Head of caudate nucleus (tissue), 42 donors: ENCODE measurements at regions not wholly inside any gene's neighbourhood (a gene's known extent, or its start where the extent isn't known, plus 50 kb on each side); places are given as distances from the start of the nearest gene placed in this dataset.
A peak's percentile ranks its signal among the peaks of the same experiment; 100 is the strongest.

Experiments used
- DNase-seq, 42 donors: peaks; one replicate each; pipeline versions ENCODE4 v3.0.0 to v3.0.0-alpha.2; 2020 to 2021; ENCODE audit warnings: mixed read lengths in 7 of 42
- intact Hi-C: fragments of 100-400 bp; cut with DNase I; formaldehyde crosslinking; loops from one replicate; pipeline ENCODE4 v1.15.0; 2022

DNA sequence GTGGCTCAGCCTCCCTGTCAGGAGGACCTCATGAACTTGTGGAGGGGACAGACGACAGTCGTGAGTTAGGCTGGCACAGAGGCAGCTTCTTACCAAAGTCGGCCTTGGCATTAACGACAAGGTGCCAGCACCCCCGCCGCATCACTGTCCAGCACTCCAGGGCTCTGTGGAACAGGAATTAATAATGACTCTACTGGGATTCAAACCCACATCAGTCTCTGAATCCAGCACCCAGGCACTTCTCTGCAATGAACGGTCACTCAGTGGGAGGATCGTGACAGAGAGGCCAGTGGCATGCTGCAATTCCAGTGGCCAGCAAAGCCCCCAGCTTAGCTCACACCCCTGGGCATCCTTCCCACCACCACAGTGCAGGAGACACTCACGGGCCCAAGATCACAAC is 263.3 kb upstream of the ADAMTS16 start:
- intact Hi-C loops, result loop anchor here (5.0 kb wide), 1 partner anchor 545 kb away; the partner anchor contains the start of gene ICE1

DNA sequence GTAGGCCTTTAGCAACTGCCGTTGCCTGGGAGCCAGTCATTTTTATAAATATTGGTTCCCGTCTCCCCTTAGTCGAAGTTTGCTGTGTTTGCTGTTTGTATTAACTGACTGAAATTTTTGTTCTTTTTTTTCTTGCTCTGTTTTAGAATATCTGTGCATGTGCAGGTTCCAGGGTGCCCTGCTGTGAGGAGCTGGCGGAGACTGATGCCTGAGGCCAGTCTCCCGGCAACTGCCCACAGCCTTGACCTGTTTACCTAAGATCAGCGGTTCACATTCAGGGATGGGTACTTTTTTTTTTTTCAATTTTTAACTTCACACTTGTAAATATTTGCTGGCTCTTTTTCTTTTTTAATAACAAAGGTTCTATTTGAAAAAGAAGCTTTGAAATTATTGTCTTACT is 262.6 kb upstream of the ADAMTS16 start:
- intact Hi-C loops, result loop anchor here (5.0 kb wide), 1 partner anchor 545 kb away; the partner anchor contains the start of gene ICE1
- peak in 2 of 42 donors; percentile 36 to 39 for DNase-seq

More for the DNA sequence above, 263.3 kb upstream of the ADAMTS16 start:
- DNase-seq, result peak in 1 of 42 donors; percentile 27

DNA sequence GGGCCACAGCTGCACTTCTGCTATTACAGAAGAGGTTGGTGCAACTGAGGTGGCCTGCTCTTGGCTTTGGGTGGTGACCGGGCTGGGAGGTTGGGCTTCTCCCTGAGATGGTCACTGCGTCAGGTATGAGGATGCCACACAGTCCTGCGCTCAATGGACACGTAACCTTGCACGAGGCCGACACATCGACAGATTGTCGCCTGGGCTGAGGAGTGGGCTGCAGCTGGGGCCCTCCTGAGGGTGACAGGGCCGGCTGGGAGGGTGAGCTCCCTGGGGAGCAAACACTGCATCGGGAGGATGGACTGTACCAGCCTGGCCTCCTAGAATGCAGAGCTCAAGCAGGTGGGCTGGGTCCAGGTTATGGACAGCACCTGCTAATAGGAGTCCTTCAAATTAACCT is 261.1 kb upstream of the ADAMTS16 start:
- intact Hi-C loops, result loop anchor here (5.0 kb wide), 1 partner anchor 543 kb away; the partner anchor contains the start of gene ICE1
- DNase-seq, result peak in 2 of 42 donors; percentile 29 to 37

DNA sequence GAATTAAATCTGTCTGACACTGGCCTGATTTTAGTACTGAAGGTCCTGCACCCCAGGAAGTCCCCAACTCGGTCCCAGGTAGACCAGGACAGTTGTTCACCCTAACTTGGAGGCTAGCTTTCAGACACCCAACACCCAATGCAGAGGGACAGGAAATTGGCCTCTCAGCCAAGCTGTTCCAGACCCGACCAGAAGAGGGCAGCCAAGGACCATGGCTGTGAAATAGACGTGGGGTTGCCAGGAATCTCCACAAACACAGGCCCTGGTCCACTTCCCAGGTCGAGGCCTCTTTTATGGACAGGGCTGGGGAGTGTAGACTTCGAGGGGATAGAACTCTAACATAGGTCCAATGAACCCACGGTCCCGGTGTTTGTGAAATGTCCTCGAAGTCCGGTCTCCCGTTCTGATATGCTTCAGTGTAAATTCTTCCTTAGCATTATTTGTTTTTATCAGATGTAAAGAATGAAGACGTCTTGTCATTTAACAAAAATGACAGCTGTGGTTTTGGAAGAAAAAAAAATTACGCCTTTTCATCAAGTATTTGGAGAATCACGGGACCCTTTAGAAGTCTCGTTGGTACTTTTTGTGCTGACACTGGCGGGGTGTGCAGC is 260.3 kb upstream of the ADAMTS16 start:
- peak; percentile 41 to 92 (median 84) for DNase-seq
- intact Hi-C loops, result loop anchor here (2.0 to 5.0 kb wide), 2 partner anchors 63 to 543 kb away; partner anchors contain the start of gene ICE1

DNA sequence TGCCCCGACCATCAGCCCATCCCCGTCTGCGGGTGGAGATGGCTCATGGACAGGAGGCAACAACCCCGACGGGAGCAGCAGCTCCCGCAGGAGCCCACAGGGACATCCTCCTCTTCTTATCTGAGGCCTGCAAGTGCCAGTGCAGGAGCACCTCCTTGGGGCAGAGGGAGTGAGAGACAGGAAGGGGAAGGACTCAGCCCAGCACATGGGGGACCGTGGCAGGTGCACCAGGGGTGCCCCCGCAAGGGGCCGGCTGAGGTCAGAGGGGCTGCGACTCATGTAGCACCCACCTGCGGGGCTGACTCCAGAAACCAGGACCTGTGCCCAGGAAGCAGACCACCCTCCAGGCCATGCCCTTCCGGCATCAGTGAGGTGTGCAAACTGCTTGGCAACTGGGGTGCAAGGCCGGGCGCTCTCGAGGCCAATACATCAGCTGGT is 259.8 kb upstream of the ADAMTS16 start:
- DNase-seq, result peak in 1 of 42 donors; percentile 34
- intact Hi-C loops, result loop anchor here (2.0 kb wide), 1 partner anchor 62 kb away; no protein-coding TSS in a partner anchor

DNA sequence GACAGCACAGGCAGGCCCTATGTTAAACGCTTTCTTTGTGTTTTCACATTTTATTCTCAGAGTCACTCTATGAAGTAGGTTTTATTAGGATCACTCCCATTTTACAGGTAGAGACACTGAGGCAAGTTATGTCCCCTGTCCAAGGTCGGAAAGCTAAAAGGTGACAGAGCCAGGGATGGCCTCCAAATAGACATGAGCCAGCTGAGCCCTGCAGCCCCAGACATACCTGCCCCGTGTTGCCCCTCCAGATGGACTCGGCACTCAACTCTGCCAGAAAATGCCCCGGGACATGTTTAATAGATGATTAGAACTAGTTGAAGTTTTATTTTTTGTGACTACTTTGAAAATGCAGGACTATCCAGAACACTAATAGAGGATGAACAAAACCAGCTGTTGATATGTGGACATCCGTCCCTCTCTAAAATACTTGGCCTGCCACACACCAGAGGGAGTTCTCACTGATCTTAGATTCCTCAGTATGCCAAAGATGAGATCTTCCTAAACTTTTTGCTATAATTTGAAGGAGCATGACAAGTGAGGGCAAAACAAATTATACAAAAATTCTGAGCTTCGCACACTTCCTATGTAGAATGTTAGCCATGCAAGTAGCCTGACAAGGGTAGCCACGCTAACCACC is 258.6 kb upstream of the ADAMTS16 start:
- intact Hi-C loops, result loop anchor here (2.0 kb wide), 1 partner anchor 61 kb away; no protein-coding TSS in a partner anchor
- DNase-seq, result peak in 1 of 42 donors; percentile 28

DNA sequence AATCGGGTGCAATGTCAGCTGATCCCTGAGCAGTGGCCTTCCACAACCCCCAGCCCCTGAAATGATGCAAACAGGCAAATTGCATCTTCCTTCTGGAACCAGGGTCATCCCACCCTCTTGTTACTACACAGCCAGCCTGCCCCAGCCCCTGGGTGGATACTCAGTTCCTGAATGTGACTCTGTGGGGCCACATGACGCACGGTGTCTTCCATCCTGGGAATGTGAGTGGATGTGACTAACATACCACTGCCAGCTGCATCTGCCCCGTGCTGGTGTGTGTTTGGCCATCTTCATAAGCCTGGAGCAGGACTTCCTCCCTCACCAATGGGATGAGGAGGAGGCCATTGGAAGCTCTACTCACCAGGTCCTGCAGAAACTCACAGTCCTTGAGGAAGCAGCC is 257.9 kb upstream of the ADAMTS16 start:
- intact Hi-C loops, result no loop called here
- peak in 1 of 42 donors; percentile 17 for DNase-seq

DNA sequence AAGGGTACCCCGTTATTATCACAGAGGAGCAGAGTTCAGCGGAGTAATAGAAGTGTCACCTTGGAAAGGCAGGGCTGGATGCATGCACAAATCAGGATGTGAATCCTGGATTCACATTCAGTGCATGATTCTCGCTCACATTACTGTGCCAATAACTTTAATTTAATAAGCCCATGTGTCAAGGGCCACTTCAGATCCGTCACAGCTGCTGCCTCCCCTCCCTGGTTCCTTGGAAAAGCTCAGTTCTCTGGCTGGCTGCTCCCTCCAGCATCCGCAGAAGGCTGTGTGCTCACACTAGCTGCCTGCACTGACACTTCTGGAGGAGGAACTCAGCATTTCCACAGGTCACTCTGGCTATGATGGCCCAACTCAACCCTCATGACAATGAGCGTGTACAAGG is 256.8 kb upstream of the ADAMTS16 start:
- DNase-seq, result no peak
- intact Hi-C loops, result no loop called here

DNA sequence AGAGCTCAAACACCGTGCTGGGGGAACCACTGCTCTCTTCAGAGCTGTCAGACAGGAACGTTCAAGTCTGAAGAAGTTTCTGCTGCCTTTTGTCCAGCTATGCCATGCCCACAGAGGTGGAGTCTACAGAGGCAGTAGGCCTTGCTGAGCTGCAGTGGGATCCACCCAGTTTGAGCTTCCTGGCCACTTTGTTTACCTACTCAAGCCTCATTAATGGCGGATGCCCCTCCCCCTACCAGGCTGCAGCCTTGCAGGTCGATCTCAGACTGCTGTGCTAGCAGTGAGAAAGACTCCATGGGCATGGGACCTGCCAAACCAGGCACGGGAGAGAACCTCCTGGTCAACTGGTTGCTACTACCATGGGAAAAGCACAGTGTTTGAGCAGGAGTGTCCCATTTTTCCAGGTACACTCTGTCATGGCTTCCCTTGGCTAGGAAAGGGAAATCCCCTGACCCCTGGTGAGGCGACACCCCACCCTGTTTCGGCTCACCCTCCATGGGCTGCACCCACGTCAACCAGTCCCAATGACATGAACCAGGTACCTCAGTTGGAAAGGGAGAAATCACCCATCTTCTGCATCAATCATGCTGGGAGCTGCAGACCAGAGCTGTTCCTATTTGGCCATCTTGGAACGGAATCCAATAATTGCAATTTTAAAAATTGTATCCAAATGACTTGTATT is 246.9 kb upstream of the ADAMTS16 start:
- intact Hi-C loops, result no loop called here
- no peak for DNase-seq

DNA sequence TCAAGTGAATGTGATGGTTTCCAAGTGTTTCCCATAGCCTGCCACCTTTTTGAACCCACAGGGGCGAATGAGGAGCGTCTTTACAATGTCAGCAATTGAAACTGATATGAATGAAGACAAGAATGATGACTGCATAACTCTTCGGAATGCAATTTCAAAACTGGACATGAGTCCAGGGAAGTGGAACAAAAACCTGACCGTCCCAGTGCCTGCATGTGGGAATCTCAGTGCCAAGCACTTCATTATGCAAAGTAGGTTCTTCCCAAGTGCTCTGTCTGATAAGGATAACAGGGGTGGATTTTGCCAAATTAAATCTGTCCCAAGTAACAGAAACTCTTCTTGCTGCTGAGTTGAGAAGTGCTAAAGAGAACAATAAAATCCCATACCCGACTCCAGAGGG is 243.8 kb upstream of the ADAMTS16 start:
- no peak for DNase-seq
- intact Hi-C loops, result no loop called here

DNA sequence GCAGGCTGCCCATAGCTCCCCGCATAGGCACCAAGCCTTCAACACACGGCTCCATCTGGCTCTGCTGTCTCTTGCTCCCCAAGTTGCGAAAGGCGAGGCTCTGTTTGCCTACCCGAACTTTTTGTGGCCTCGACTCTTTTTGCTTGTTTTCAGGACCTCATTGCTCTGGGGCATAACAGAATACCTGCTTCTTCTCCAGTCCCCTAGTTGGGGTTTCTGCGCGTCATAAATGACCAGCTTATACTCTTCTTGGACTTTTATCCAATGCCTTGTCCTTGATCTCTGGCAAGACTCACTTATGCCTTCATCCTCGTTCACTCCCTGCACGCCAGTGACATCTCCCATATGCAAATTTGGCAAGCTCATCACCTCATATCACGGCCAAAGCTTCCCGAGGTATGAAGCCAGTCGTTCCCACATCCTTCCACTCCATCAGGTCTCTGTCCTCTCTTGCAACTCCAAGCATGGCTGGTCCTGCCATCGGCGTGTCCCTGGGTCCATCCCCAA is 238.8 kb upstream of the ADAMTS16 start:
- DNase-seq, result no peak
- intact Hi-C loops, result no loop called here

DNA sequence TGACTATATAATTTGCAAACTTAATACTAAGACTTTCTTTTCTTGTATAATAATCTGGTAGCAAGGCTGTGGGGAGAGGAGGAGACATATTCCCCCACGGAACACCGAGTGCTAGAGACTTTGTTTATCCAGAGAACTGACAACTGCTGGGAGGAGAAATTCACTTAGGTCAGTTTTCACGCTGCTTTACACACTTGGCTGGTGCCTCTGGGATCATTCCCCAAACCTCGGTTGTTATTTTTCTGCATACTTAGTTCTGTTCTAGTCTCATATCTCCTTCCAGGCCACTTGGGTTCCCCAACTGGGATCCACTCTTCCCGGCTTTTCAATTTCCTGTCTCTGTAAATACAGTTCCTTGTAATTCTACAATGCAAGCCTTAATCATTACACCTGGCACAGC is 238.2 kb upstream of the ADAMTS16 start:
- intact Hi-C loops, result no loop called here
- no peak for DNase-seq

DNA sequence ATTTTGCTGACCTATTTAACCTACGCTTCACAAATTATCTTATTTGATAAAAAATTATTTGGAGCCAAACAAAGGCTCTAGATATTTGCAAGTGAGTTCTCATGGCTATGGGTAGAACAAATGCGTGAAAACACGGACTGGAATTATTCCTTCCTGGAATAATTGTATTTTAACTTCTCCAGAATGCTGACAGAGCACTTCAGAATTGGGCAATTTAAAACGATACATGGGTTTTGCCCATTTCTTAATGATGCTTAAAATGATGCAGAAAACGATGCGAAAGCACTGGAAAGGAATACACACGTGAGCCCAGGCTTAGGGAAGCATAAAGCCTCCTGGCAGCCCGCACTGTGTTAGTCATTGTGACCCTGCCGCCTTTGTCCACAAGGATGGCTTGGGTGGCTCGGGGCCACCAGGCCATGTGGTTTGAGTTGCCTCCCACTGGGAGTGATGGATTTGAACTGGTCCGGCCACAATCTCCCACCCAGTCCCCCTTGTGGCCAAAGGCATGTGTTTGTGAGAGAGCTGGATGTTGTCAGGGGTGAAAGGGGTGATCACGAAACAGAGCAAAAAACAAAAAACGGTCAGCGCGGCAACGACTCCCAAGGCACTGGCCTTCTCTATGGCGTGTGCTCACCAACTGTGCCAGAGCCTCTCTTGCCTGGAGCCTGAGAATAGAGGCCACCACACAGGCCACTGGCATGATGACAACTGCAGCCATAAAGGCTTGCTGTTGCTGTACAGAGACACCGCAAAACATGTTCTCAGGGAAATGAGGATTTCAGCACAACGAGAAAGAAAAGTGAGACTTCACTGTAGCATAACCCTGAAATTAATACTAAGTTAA is 234.2 kb upstream of the ADAMTS16 start:
- intact Hi-C loops, result no loop called here
- peak in 35 of 42 donors; percentile 11 to 71 (median 29) for DNase-seq

DNA sequence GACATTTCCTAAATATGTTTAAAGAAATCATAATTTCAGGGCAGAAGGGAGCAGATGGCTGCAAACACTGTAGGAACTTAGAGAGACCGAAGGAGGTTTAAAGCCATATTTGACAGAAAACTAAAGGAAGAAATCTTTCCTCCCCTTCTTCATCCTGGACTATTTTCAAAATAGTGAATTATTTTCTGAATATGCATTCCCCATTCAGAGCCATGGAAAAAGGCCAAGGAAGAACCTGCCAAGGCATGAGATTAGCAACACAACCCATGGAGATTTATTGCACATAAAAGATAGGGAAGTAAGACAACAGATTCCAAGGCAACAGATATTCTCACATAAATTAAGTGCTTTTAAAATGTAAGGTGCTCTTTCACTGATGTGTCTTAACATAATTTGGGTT is 233.3 kb upstream of the ADAMTS16 start:
- intact Hi-C loops, result no loop called here
- DNase-seq, result no peak

DNA sequence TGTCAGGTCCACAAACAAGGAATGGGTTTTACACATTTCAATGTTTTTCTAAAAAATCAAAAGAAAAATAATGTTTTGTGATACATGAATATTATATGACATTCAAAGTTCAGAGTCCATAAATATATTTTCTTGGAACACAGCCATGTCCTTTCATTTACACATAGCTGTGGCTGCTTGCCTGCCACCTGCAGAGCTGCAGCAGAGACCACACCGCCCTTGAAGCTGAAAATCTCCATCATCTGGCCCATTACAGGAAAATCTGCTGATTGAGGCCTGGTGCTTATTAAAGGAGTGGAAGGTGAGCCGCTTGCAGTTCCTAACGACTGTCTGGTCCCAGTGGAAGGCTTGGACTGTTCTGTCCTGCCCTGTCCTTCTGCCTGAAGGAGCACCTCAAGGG is 232.6 kb upstream of the ADAMTS16 start:
- intact Hi-C loops, result no loop called here
- DNase-seq, result no peak

DNA sequence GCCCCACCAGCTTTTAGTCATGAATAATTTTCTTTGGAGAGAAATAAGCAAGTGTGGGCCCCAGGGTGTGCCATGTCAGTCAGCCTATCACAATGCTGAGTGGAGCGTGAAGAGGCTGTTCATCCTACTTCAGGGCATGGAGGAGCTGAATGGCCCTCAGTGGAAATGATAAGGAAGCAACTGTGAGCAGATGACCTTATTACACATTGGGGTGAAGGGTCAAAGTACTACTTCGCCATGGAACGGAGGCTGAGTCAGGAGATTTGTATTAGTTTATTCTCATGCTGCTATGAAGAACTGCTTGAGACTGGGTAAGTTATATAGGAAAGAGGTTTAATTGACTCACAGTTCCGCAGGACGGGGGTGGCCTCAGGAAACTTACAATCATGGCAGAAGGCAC is 231.0 kb upstream of the ADAMTS16 start:
- intact Hi-C loops, result no loop called here
- no peak for DNase-seq

DNA sequence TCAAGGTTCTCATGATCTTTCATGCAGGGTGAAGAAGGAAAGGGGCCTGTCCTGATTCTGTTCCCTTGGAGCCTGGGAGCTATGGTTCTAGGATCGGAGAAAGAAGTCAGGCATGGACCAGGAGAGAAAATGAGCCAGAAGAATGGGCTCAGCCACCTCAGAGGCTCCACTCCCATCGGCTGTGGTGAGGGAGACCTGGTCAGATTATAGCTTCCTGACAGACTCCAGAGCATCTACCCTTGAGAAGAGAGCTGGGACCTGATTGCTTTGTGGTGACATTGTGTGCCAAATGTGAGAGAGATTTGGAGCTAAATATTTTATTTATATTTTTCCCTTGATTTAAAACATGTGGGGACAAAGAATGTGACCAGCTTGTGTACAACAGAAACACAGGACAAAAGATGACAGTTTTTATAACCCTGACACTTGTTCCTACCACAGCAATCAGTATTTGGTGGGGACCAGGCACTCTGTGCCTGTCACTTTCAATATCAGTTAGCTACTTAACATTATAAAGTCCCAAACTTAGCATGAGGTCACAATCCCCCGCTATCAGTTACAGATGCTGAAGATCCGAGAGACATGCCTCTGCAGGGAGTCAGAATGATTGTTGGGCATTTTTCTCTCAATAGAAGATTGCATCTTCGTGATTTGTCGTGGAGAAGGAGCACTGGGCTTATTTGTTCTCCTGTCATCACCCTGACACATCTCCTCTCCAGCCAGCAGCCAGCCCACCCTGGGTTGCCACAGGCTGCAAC is 228.3 kb upstream of the ADAMTS16 start:
- intact Hi-C loops, result no loop called here

DNA sequence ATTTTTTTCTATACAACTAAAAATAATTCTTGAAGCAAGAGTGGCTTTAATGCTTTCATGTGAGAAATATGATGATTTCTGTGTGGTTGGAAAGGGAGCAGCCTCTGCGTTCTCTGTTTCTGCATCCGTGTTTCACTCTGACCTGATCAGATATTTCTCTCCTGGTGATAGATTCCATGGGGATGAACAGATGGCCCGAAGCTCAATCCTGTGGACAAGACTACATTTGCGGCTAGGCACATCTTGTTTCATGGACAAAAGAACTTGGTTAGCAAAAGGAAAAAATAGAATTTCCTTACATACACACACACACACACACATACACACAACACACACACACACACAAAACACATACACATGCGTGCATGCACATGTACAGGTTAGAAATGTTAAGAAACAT is 218.2 kb upstream of the ADAMTS16 start:
- intact Hi-C loops, result no loop called here
- DNase-seq, result no peak

More for the DNA sequence above, 228.3 kb upstream of the ADAMTS16 start:
- no peak for DNase-seq
